Tibial nerve (tissue), 4 donors: ENCODE measurements at regions not wholly inside any gene's neighbourhood (a gene's known extent, or its start where the extent isn't known, plus 50 kb on each side); places are given as distances from the start of the nearest gene placed in this dataset.

Source experiments
- CTCF ChIP-seq, 5 experiments: fragments of 200-600 bp in 3 of 5; fragments of 450-650 bp in 2 of 5; sonication (generic) in 3 of 5; IDR thresholded peaks; one replicate each; pipeline ENCODE4 v1.5.1; 2016 to 2019; ENCODE audit warnings: antibody characterized with exemption in 5 of 5, mild to moderate bottlenecking in 3 of 5, moderate library complexity in 2 of 5
- EP300 ChIP-seq, 2 donors: sonication (generic); formaldehyde crosslinking; IDR thresholded peaks; one replicate each; pipeline ENCODE4 v1.6.1; 2017; ENCODE audit warnings: antibody characterized with exemption in 2 of 2, mild to moderate bottlenecking in 1 of 2

GRCh38 chr5:167122267-167122666 lies 1169.2 kb upstream of the WWC1 start:
- no peak for TF ChIP-seq EP300 (IDR thresholded peaks at IDR 0.05)
- no peak for TF ChIP-seq CTCF (IDR thresholded peaks at IDR 0.05)
